ENCODE measurements at regions not wholly inside any gene's neighbourhood (a gene's known extent, or its start where the extent isn't known, plus 50 kb on each side); places are given as distances from the start of the nearest gene placed in this dataset.

DNA sequence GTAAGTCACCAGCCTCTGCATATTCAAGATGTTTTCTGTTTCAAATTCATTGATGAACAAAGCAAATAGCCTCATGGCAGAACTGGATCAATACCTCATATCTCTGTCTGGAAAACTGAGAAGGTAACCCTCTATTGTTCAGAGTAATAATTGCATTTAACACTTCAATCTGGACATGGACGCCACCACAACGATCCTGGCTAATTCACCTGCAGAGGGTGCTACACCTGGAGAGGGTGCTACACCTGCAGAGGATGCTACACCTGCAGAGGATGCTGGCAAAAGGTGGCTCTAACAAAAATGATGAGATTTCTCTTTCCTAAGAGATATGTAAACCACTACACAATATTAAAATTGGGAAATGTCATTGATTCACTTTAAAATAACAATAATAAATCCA, 183.1 kb upstream of the HNRNPA3 start (continued):
- TF ChIP-seq, protein P1, sequence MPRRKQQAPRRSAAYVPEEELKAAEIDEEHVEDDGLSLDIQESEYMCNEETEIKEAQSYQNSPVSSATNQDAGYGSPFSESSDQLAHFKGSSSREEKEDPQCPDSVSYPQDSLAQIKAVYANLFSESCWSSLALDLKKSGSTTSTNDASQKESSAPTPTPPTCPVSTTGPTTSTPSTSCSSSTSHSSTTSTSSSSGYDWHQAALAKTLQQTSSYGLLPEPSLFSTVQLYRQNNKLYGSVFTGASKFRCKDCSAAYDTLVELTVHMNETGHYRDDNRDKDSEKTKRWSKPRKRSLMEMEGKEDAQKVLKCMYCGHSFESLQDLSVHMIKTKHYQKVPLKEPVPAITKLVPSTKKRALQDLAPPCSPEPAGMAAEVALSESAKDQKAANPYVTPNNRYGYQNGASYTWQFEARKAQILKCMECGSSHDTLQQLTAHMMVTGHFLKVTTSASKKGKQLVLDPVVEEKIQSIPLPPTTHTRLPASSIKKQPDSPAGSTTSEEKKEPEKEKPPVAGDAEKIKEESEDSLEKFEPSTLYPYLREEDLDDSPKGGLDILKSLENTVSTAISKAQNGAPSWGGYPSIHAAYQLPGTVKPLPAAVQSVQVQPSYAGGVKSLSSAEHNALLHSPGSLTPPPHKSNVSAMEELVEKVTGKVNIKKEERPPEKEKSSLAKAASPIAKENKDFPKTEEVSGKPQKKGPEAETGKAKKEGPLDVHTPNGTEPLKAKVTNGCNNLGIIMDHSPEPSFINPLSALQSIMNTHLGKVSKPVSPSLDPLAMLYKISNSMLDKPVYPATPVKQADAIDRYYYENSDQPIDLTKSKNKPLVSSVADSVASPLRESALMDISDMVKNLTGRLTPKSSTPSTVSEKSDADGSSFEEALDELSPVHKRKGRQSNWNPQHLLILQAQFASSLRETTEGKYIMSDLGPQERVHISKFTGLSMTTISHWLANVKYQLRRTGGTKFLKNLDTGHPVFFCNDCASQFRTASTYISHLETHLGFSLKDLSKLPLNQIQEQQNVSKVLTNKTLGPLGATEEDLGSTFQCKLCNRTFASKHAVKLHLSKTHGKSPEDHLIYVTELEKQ (tag by site-specific recombination; IDR thresholded peaks at IDR 0.05; ENCODE audit: borderline replicate concordance), result no peak

DNA sequence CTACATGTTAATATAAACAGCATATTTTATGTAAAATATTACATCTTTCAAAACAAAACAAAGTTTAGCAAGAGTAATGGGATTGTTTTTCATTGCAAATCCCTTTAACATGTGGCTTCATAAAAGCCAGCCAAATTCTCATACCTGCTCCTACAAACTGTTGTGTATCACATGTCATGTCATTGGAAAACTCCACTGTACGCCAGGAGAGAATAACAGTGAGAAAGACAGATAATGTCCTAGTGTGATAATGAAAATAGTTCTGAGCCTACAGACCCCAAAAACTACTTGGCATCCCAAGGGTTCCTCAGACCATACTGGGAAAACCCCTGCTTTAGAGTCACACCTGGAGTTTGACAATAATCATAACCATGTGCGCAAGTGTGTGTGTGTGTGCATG, 182.7 kb upstream of the HNRNPA3 start:
- Histone ChIP-seq H3K4me3 (ENCODE audit: low read depth, low read length) (no peak overlapping the region), H3K27ac (ENCODE audit: extremely low read depth, low read depth, low read length) (no peak overlapping the region), H3K4me1 (ENCODE audit: control insufficient read depth, insufficient read depth, low read length) (peaks cover 14% of the 10 kb centered on the region), H3K36me3 (ENCODE audit: control insufficient read depth in 2 of 2, insufficient read depth in 1 of 2, low read length in 2 of 2) (no peaks in the 10 kb centered on the region), H3K9me3 (ENCODE audit: control insufficient read depth, insufficient read depth, low read depth, low read length) (no peaks in the 10 kb centered on the region)
- ChIA-PET CTCF (interaction anchor here (0.6 kb wide), 1 partner anchor 12 kb away, joined by 3 read pairs; no protein-coding TSS in a partner anchor), POLR2A (no interaction called here)
- TF ChIP-seq ZNF623 (tag by site-specific recombination; IDR thresholded peaks at IDR 0.05), result no peak
- no peak for TF ChIP-seq ZNF660 (tag by site-specific recombination; IDR thresholded peaks at IDR 0.05)
- no peak for TF ChIP-seq ZNF366 (tag by site-specific recombination; conservative IDR thresholded peaks at IDR 0.05)
- TF ChIP-seq, protein P2, sequence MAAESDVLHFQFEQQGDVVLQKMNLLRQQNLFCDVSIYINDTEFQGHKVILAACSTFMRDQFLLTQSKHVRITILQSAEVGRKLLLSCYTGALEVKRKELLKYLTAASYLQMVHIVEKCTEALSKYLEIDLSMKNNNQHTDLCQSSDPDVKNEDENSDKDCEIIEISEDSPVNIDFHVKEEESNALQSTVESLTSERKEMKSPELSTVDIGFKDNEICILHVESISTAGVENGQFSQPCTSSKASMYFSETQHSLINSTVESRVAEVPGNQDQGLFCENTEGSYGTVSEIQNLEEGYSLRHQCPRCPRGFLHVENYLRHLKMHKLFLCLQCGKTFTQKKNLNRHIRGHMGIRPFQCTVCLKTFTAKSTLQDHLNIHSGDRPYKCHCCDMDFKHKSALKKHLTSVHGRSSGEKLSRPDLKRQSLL (tag by site-specific recombination; IDR thresholded peaks at IDR 0.05), result no peak
- TF ChIP-seq BCL11B (tag by site-specific recombination; IDR thresholded peaks at IDR 0.05; ENCODE audit: low read depth), result no peak
- TF ChIP-seq ZNF529 (tag by site-specific recombination; IDR thresholded peaks at IDR 0.05; ENCODE audit: insufficient replicate concordance), result no peak
- TF ChIP-seq, protein P1 (tag by site-specific recombination; IDR thresholded peaks at IDR 0.05; ENCODE audit: borderline replicate concordance), result no peak
- TF ChIP-seq, protein P3, sequence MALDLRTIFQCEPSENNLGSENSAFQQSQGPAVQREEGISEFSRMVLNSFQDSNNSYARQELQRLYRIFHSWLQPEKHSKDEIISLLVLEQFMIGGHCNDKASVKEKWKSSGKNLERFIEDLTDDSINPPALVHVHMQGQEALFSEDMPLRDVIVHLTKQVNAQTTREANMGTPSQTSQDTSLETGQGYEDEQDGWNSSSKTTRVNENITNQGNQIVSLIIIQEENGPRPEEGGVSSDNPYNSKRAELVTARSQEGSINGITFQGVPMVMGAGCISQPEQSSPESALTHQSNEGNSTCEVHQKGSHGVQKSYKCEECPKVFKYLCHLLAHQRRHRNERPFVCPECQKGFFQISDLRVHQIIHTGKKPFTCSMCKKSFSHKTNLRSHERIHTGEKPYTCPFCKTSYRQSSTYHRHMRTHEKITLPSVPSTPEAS (tag by site-specific recombination; IDR thresholded peaks at IDR 0.05), result no peak
- no peak for TF ChIP-seq ZNF266 (tag by site-specific recombination; IDR thresholded peaks at IDR 0.05; ENCODE audit: low read depth)
- no peak for TF ChIP-seq ZNF514 (tag by site-specific recombination; IDR thresholded peaks at IDR 0.05)
- no peak for TF ChIP-seq ZNF654 (tag by site-specific recombination; IDR thresholded peaks at IDR 0.05; ENCODE audit: low read depth)

DNA sequence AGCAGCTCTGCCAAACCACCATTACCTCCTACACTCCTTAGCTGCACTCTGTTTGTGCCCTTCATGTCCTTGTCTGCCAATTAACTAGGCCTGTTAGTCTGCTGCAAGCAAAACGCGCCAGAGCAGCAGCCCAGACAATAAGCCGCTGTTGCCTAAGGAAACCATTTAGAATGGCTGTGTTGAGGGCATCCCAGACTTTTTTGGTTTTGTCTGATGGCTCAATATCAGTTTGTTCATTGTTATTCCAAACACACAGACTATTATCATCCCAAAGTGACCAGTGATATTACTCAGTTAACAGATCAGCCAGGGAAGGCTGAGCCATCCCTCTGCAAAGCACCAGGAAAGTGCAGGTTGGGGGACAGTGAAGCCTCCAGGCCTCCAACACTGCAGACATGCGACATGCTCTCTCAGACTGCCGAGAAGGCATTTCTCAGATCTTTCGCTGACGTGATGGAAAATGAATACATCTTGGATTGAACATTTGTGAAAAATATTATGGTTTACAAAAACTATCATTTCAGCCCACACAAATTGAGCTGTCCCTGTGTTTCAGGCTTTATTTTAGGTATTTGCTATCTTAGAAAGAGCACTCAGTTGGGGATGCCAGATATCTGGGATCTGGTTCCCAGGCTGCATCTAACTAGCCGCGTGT, 182.0 kb upstream of the HNRNPA3 start:
- Histone ChIP-seq H3K36me3 (ENCODE audit: control insufficient read depth in 2 of 2, insufficient read depth in 1 of 2, low read length in 2 of 2) (no peaks in the 10 kb centered on the region), H3K4me3 (ENCODE audit: low read depth, low read length) (no peak overlapping the region), H3K9me3 (ENCODE audit: control insufficient read depth, insufficient read depth, low read depth, low read length) (no peaks in the 10 kb centered on the region), H3K4me1 (ENCODE audit: control insufficient read depth, insufficient read depth, low read length) (peaks cover 8% of the 10 kb centered on the region), H3K27ac (ENCODE audit: extremely low read depth, low read depth, low read length) (no peak overlapping the region)
- ChIA-PET CTCF (interaction anchor here (1.2 kb wide), 1 partner anchor 377 kb away, joined by 3 read pairs; no protein-coding TSS in a partner anchor), POLR2A (no interaction called here)
- TF ChIP-seq ZNF335 (tag by site-specific recombination; conservative IDR thresholded peaks at IDR 0.05) (no peak), ZNF701 (tag by site-specific recombination; IDR thresholded peaks at IDR 0.05) (no peak), BCL11A (tag by site-specific recombination; IDR thresholded peaks at IDR 0.05; ENCODE audit: low read depth) (no peak), IKZF3 (tag by site-specific recombination; IDR thresholded peaks at IDR 0.05) (no peak), SCRT2 (tag by site-specific recombination; IDR thresholded peaks at IDR 0.05) (no peak)
- TF ChIP-seq, protein P4, sequence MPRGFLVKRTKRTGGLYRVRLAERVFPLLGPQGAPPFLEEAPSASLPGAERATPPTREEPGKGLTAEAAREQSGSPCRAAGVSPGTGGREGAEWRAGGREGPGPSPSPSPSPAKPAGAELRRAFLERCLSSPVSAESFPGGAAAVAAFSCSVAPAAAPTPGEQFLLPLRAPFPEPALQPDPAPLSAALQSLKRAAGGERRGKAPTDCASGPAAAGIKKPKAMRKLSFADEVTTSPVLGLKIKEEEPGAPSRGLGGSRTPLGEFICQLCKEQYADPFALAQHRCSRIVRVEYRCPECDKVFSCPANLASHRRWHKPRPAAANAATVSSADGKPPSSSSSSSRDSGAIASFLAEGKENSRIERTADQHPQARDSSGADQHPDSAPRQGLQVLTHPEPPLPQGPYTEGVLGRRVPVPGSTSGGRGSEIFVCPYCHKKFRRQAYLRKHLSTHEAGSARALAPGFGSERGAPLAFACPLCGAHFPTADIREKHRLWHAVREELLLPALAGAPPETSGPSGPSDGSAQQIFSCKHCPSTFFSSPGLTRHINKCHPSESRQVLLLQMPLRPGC (tag by site-specific recombination; IDR thresholded peaks at IDR 0.05), result no peak
- TF ChIP-seq, protein P5, sequence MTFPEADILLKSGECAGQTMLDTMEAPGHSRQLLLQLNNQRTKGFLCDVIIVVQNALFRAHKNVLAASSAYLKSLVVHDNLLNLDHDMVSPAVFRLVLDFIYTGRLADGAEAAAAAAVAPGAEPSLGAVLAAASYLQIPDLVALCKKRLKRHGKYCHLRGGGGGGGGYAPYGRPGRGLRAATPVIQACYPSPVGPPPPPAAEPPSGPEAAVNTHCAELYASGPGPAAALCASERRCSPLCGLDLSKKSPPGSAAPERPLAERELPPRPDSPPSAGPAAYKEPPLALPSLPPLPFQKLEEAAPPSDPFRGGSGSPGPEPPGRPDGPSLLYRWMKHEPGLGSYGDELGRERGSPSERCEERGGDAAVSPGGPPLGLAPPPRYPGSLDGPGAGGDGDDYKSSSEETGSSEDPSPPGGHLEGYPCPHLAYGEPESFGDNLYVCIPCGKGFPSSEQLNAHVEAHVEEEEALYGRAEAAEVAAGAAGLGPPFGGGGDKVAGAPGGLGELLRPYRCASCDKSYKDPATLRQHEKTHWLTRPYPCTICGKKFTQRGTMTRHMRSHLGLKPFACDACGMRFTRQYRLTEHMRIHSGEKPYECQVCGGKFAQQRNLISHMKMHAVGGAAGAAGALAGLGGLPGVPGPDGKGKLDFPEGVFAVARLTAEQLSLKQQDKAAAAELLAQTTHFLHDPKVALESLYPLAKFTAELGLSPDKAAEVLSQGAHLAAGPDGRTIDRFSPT (tag by site-specific recombination; IDR thresholded peaks at IDR 0.05), result no peak
